T-helper 1 cell treated with Interleukin-12 subunit alpha and Interleukin-12 subunit beta and Interleukin-4 antibody, amounts not matched to agents 30 ng/mL and 1 ng/mL, for 36 hours (primary cell): ENCODE measurements at regions not wholly inside any gene's neighbourhood (a gene's known extent, or its start where the extent isn't known, plus 50 kb on each side); places are given as distances from the start of the nearest gene placed in this dataset.
"Not testable (repeated sequence)": the region's sequence is repeated elsewhere in the genome, so short reads cannot be mapped to it uniquely, and the experiment has no call there.

Source experiments
- intact Hi-C: fragments of 100-400 bp; cut with micrococcal nuclease; formaldehyde crosslinking; loops from one replicate; pipeline ENCODE4 v1.15.1; 2024

DNA sequence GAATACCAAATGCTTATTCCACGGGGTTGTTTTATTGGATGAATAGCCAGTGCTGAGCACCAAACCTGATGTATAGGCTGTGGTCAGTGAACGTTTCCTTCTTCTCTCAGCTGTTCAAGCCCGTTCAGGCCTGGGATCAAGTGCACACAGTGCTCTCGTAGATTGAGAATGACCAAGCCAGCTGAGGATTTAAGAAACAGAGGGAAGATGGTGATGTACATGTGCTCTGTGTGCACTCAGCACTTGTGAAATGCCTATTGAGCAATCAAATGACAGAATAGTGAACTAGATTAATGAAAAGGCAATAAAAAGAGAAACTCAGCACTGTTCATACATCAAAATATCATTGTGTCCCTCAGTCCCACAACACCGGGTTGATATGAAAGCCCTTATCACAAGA is 302.5 kb downstream of the BMPER start:
- intact Hi-C loops = no loop called here

DNA sequence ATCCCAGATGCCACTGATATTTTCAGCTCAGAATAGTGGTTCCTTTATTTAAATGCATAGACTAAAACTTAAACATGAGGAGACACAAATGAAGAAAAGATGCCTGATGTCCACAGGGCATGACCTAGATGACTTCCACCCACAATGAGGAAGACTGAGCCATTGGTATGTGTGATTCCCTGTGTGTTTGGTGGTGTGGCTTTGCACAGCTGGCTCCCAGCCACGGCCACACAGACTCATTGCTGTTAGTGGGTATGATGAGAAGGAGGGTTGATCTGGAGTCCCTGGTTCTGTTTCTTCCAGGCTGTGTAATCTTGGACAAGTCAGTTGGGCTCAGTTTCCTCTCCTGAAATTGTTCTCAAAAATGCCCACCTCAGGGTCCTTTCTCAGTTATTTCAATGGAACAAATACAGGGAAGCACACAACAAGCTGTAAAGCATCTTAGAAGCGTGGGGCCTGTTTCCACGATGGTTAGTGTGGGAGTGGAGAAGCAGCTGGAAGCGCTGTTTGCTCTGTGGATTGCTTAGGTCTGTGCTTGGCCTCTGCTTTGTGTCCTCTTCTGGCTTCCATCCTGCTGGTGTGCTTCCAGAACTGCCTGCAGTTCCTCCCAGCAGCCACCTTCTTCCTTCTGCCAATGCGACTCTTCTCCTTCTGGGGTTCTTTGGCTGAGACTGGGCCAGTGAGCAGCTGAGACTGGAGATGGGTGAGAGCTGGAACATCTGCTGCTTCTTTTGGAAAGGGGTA is 303.7 kb downstream of the BMPER start:
- intact Hi-C loops = no loop called here

DNA sequence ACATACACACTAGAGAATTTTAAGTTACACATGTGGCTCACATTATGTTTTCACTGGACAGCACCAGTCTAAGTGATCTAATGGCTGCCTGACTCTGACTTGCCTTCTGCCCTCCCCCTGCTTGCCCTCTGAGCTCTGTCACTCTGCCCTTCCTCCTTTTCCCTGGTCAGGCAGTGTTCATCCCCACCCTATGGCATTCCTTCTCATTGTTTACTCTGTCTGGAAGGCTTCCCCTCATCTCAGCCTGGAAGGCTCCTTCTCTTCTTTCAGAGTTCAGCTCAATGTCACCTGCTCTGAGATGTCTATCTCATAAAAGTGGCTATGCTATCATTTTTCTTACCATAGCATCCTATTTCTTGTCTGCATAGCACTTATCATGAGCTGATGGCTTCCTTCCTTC is 305.7 kb downstream of the BMPER start:
- intact Hi-C loops = no loop called here

DNA sequence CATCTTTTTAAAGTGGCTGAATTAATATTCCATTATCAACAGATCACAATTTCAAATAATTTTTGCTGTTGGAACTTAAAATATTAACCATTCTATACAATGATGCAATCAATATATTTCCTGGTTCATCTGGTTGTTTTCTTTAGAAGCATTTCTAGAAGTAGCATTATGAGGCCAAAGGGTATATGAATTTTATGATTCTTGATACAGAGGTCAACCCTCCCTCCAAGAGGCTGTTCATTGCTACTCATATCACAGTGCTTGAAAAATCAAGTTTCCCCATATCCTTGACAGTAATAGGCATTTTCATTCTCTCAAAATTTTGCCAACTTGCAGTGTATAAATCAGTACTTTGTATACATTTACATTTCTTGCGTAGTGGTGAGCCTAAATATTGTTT is 312.6 kb downstream of the BMPER start:
- intact Hi-C loops = no loop called here

DNA sequence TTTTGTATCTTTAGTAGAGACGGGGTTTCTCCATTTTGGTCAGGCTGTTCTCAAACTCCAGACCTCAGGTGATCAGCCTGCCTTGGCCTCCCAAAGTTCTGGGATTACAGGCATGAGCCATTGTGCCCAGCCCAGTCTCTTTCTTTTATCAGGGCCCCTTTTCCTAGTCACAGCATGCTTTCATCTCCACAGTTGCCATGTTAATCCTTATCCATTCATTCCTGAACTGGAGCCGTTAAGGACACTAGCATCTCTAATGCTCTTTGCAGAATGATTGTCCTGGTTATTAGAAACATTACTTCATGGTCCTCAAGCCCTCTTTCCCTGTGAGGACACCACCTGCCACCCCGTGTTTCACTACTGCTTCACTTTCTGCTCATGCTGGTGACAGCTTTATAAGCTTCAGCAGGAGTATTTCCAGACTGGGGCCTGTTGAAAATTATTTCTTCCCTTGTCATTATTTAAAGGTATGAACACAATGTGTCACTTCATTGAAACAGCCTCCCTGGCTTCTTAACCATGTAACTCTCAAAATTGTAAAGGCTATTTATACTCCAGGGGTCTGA is 313.9 kb downstream of the BMPER start:
- intact Hi-C loops = no loop called here

DNA sequence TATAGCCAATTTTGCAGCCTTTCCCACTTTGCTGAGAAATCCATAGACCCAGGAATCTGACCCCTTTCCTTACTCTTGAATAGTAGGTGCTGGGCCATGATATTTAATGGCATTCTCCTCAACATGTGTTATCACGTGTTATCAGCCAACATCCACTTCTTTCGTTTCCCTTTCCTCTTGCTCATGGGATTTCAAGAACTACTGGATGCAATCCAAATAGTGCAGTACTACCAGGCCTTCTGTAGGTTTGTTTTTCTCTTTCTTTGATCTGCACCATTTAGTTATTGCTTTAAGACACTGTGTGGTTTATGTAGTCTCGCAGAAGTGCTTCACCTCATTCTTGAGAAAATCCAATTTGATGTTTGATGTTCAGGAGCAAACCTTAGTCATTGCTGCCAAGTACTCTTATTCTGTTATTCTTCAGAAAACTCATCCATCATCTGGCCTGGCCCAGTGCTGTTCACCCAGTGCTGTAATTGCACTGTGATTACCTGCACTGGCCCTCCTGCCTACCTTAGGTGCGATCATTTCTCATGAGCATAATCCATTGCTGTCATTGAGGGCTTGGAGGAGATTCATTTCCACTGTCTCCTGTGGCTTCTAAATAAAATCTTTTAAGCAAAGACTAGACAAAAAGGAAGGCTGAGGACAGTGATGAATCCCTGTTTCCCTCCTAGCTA is 315.3 kb downstream of the BMPER start:
- intact Hi-C loops = no loop called here

DNA sequence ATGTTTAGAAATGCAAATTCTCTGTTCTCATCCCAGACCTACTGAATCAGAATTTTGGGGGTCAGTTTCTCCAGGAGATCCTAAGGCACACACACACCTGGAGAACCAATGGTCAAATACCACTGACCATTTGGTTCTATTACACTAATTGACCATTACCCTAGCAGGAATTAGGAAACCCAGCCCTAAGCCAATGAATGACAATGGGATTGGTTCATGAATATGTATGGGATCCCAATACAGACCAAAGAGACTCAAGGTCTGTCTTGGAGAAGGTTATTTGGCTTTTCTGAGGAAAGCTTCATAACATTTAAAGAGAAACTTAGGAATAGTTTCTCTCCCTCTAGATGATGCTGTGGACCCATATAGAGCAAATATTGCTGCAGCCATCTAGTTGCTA is 317.0 kb downstream of the BMPER start:
- intact Hi-C loops = no loop called here

DNA sequence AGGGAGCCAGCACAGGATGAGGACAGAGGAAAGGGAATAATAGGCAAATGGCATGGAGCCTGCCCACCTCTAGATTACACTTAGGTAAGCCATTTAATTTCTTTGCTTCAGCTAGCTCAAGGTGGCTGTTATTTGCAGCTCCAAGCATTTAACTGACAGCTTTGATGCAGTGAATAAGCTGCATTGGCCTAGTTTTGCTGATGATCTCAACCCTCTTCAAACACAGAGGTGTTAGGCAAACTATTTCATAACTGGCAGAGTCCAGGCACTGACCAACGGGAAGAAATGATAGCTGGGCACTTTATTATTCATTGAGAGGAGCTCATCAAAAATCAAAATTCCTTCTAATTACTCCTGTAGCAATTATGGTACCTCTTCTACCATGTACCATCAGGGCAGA is 317.4 kb downstream of the BMPER start:
- intact Hi-C loops = no loop called here

DNA sequence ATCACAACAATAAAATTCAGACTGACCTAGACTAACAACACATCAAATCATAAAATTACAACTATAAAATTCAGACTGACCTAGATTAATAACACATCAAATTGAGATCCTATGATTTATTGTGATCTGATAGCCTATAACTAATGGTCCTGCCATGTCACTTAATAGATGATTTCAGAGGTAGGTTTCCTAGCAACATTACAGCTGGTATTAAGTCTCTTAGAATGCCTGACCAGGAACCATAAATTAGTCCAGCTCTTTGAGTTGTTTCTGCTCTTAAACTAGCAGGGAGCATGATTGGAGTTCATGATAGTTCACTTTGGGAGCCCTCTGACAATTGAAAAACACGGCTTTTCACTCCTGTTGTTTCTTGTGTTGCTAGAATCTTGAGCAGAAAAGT is 318.9 kb downstream of the BMPER start:
- intact Hi-C loops = no loop called here

DNA sequence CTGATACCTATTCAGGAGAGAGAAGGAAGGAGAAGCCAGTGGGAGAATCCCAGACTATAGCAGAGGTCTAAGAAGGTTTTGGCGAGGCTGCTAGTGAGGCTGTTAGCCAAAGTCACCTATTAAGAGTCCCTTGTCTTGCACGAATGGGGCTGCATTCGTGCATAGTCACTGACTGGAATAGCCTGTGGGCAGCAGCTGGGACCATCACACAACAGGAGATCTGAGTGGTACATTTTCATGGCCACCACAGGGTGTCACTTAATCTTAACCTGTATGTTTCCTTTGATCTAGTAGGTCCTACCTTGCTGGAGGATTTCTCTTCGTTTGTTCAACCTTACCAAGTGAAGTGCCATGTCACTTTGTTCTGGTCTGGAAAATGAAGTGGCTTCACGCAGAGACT is 319.9 kb downstream of the BMPER start:
- intact Hi-C loops = no loop called here

DNA sequence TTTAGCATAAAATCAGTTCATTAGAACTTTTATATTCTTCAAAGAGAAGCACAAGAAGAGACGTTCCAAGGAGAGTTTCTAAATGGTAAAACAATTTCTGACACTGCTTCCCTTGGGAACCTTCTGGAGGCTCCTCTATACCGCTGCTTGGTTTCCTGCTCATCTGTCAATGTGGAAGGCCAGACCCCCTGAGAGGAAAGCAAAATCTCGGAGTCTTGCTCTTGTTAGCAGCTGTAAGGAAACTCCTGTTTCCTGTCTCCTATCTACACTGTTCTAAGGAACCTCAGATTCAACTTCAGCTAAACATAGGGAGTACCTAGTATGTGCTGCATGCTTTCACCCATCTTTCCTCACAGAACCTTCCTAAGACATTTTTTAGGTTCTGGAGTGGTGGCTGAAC is 322.2 kb downstream of the BMPER start:
- intact Hi-C loops = no loop called here

DNA sequence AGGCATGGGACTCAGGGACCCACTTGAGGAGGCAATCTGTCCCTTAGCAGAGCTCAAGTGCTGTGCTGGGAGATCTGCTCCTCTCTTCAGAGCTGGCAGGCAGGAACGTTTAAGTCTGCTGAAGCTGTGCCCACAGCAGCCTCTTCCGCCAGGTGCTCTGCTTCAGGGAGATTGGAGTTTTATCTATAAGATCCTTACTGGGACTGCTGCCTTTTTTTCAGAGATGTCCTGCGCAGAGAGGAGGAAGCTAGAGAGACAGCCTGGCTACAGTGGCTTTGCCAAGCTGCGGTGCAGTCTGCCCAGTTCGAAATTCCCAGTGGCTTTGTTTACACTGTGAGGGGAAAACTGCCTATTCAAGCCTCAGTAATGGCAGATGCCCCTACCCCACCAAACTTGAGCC is 329.8 kb downstream of the BMPER start:
- intact Hi-C loops = not testable (repeated sequence)

DNA sequence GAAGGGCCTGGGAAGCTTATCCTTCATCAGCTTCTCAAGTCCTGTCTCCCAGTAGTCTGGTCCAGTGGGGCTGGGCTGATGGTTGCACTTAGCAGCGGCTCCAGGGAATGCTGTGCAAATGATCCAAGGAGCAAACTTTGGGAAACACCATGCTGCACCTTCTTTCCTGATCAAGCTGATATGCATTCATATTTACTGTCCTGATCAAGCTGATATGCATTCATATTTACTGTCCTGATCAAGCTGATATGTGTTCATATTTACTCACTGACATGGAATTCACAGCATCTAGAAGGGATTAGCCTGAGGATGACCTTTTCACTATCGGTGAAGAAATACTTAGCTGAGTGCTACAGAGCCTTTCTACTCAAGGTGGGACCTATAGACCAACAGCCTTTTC is 330.7 kb downstream of the BMPER start:
- intact Hi-C loops = no loop called here

DNA sequence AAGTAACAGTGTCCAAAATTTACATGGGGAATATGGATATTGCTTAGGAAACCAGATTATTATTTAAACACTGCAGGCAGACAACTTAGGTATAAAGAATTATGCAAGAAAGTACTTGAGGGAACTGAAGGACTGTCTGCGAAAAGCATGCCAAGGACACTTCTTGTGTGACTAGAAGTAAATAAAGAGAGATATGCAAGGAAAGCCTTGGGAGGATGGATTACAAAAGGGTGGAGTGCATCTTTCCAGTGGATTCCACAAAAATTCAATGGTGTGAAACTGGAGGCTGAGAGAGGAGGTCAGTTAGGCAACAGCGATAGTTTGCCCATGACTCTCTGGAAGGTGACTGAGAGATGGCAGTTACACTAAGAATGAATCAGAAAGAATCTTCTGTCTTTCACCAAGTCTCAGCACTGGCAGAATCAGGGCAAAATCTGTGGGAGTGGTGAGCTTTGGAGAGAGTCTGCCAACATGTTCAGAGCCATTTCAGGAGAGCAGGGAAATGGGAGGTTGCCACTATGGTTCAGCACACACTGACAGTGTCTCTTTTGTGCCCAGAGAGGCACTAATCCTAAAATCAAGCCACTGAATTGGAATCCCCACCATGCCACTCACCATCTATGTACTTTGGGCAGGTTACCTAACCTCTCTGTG is 331.6 kb downstream of the BMPER start:
- intact Hi-C loops = no loop called here

DNA sequence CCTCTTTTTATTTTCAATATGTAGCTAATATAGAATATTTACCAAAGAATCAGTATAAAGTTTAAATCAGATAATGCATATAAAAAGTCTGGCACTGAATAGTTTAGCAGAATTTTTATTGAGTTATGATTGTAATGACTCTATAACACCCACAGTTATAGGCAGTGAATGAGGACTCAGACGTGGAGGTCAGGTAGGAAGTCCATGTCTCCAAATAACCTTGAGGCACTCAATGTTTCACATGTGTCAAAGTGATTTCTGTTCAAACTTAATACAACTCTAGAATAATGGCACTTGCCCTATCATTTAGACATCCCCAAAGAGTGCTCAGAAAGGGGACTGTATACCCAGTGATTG is 332.1 kb downstream of the BMPER start:
- intact Hi-C loops = no loop called here

DNA sequence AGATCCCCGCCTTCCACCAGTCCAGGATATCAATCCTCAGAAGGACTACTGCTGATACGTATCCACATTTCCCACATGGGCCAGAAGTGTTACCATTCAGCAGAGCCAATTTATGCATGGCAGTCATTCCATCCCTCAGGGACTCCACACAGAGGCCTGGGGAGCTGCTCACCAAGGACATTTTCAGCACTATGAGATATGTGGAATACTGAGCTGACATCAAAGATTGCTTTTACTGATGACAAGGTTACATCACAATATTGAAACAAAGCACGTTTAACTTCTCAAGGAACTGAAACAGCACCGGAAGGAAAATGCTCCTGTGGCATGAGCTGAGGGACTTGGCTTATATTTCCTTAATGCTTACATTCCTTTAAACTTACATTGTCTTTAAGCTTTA is 335.1 kb downstream of the BMPER start:
- intact Hi-C loops = no loop called here

DNA sequence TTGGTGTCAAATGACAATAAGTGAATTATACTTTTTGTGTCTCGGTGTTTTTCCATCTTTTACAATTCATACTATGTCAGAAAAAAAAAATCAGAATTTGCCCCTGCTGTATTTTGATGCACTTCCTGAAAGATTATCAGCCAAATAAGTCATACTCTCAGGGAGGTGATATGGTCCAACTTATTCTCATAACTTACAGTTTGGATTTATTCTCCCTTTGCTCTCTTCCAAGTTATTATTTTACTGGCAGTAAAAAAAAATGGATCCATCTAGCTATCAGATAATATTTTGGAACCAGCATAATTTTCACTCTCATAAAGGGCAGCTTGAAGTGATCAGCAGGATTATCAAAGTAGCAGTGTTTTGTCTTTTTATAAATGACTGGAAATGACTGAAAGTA is 337.1 kb downstream of the BMPER start:
- intact Hi-C loops = no loop called here

DNA sequence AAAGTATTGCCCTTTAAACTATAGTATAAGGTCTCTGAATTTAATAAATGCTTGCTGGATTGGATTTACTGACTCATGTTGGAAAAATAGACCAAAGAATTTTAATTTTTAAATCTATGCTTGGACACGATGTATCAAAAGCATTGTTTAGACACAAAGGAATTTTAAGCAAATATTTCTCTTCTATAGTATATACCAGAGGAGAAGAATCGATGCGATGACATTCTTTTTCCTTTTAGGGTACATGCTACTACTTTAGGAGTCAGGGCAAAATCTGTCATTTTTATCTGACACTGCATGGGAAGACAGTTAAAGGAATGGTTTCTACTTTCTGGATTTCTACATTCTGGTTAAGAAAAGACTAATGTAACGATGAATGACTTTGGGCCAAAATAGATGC is 339.9 kb downstream of the BMPER start:
- intact Hi-C loops = no loop called here

DNA sequence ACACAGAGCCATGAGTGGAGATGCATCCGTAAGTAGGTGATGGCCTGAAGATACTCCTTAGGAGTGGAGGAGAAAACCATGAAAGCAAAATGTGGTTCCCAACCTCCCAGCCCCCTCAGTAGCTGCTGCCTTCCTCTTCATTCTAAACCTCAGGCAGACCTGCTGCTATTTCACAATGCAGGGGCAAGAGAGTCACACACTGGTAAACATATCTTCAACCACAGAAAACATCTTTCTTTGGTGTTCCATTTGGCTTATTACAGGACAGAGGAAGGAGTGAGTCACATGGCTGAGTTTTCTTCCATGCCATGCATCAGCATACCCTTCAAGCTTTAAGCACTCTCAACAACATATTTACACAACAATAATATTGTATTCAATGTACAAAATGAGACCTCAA is 342.1 kb downstream of the BMPER start:
- intact Hi-C loops = no loop called here

DNA sequence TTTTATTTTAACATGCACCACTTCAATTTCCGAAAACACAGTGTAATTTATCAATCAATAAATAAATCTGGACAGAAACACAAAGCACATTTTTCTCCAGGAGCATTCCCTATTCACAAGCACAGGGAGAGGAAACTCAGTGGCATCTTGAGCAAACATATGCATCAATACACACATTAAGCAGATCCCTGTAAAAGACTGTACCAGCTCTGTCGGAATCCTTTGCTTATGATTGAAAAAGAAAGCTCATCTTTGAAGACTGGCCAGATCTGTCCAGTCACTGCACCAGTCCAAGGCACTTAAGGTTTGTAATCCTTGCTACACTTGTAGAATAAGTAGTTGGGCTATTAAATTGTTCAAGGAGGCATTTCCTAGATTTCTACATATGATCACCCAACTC is 343.9 kb downstream of the BMPER start:
- intact Hi-C loops = no loop called here

DNA sequence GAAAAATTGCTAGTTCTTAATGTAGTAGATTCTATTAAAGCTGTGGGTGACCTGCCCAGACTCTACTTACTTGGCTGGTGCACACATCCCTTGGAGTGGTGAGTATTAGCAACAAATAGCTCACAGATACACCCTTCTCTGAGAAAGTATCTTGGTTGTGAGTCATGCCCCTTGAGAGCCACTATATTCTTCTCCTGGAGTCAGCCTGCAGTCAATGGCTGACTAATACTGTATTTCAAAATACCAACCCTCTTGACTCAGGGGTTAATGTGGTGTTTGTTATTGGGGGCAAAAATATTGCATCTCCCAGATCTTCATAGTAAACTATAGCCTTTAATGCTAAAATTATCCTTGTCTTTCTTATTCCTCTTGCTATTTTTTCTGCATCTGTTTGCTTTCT is 354.9 kb downstream of the BMPER start:
- intact Hi-C loops = no loop called here

DNA sequence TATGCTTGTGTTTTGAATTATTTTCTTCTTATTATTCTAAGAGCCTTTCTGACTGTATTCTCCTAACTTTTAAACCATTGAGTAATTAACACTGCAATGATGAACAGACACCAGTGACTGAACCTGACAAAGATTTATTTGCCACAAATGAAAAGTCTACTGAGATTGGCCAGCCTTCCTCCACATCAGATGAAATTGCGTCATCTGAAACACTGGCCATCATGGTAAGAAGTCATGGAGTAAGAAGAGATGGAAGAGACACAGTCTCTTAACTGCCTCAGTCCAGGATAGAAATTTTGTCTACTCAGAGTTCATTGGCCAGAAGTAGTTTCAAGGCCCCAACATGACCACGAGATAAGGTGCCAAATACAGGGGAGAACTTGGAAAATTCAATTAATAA is 357.8 kb downstream of the BMPER start:
- intact Hi-C loops = no loop called here

DNA sequence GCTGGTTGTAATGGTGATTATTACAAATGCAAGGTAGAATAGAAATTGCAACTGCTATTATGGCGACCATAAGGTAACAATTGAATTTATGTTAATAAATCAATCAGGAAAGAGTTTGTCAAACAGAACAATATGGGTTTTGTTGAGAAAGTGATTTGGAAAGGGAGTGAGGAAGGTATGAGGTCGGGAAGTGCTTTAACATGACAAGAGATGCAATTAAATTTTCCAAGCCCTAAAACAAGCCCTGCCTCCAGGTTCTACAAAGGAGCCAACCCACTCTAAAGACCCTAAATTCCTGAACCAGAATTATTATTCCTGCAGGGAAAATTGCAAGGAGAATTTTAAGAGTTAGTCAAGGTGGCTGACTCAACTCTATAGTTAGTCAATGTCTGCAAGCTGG is 363.7 kb downstream of the BMPER start:
- intact Hi-C loops = no loop called here
